SK-N-SH (cell line): ENCODE measurements at regions not wholly inside any gene's neighbourhood (a gene's known extent, or its start where the extent isn't known, plus 50 kb on each side); places are given as distances from the start of the nearest gene placed in this dataset.

Experiments used
- CTCF ChIP-seq: fragments of 200-600 bp; sonication (generic); IDR thresholded peaks from 2 replicates; pipeline ENCODE4 v1.6.1; 2017; ENCODE audit warnings: antibody characterized with exemption, mild to moderate bottlenecking, moderate library complexity
- POLR2AphosphoS5 ChIP-seq: IDR thresholded peaks from 2 replicates; pipeline ENCODE4 v1.6.1; 2012; ENCODE audit warnings: low read depth, low read length
- RAD21 ChIP-seq: IDR thresholded peaks from 2 replicates; pipeline ENCODE4 v1.6.1; 2012; ENCODE audit warnings: mild to moderate bottlenecking, low read length

DNA sequence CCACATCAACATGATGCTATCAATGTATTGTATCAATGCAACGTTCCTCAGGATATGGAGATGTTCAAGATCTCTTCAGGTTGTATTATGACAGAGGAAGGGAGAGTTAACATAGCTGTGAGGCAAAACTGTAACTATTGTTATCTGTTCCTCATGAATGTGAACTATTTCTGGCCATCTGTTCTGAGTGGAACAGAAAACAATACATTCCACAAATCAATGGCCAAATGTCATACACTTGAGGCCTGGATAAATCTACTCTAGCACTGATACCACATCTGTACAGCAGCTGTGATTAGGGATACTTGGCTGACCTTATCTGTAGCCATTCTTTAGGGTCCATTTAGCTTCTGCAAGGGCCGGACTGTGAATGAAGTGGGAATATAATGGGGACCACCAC is 447.9 kb downstream of the IRS1 start:
- no peak for TF ChIP-seq RAD21
- no peak for TF ChIP-seq CTCF
- no peak for TF ChIP-seq POLR2AphosphoS5
